ENCODE measurements at regions not wholly inside any gene's neighbourhood (a gene's known extent, or its start where the extent isn't known, plus 50 kb on each side); places are given as distances from the start of the nearest gene placed in this dataset.

- no peak overlapping the region for H3K9ac ChIP-seq (ENCODE audit: low read length)
- no peaks in the 10 kb centered on the region for H3K27me3 ChIP-seq (ENCODE audit: control insufficient read depth in 1 of 2, insufficient read depth in 1 of 2, low read length in 2 of 2)
- no peak overlapping the region for H3K18ac ChIP-seq (ENCODE audit: low read depth in 1 of 2, low read length in 2 of 2)
- no peak overlapping the region for H3K14ac ChIP-seq (ENCODE audit: low read length in 2 of 2)
- 86% methylated on average over 1 of the region's 1 CpG for WGBS
- H4K8ac ChIP-seq (ENCODE audit: low read length) = no peak overlapping the region
- H3K4me3 ChIP-seq (ENCODE audit: insufficient read depth in 1 of 2, low read depth in 1 of 2, low read length in 2 of 2) = no peak overlapping the region
- H3K4me2 ChIP-seq (ENCODE audit: low read length, poor library complexity, severe bottlenecking) = no peak overlapping the region
- H3K4me1 ChIP-seq (ENCODE audit: control insufficient read depth, insufficient read depth, low read depth, low read length) = no peaks in the 10 kb centered on the region
- H2AK5ac ChIP-seq (ENCODE audit: low read length, severe bottlenecking) = no peak overlapping the region
- DNase-seq = no peak
- H3K9me3 ChIP-seq (ENCODE audit: control insufficient read depth, low read length) = peaks cover 8% of the 10 kb centered on the region
- no peak overlapping the region for H4K91ac ChIP-seq (ENCODE audit: low read length)
- no peak overlapping the region for H2AFZ ChIP-seq (ENCODE audit: low read depth, low read length)
- no peaks in the 10 kb centered on the region for H3K36me3 ChIP-seq (ENCODE audit: control insufficient read depth in 1 of 2, insufficient read depth in 2 of 2, low read depth in 1 of 2, low read length in 2 of 2)
- H3K23ac ChIP-seq (ENCODE audit: low read length in 2 of 2) = no peak overlapping the region
- H3K4ac ChIP-seq (ENCODE audit: low read depth in 1 of 2, low read length in 2 of 2) = no peak overlapping the region
- no peak overlapping the region for H2BK12ac ChIP-seq (ENCODE audit: low read length in 2 of 2)
- H2BK15ac ChIP-seq (ENCODE audit: low read depth, poor library complexity, severe bottlenecking) = no peak overlapping the region
- H2BK120ac ChIP-seq (ENCODE audit: low read depth, low read length) = no peak overlapping the region
- no peak overlapping the region for H3K27ac ChIP-seq (ENCODE audit: low read length, poor library complexity, severe bottlenecking)
- no peak overlapping the region for H2BK5ac ChIP-seq (ENCODE audit: low read depth, low read length, poor library complexity, severe bottlenecking)
- H3K79me1 ChIP-seq (replicated peaks; ENCODE audit: low read length, poor library complexity, severe bottlenecking) = no peaks in the 10 kb centered on the region
These were observed 89.9 kb downstream of the SPCS3 start for GRCh38 chr4:176409627-176410026.

DNA sequence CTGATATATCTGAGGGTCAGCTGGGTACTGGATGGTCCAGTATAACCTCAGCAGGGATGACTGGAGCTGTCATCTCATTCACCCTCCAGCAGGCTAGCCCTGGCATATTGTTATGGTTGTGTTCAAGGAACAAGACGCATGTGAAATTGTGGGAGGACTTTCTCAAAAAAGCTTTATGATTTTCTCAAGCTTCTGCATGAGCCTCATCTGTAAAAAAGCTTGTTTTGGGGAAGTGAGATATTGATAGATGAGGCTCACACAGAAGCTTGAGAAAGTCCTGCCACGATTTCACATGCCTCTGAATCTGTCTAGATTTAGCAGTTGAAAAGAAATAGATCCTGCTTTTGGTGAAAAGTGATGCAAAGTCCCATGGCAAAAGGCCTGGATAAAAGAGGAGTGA, 93.4 kb downstream of the SPCS3 start:
- Histone ChIP-seq H3K4me3 (ENCODE audit: insufficient read depth in 1 of 2, low read depth in 1 of 2, low read length in 2 of 2) (no peak overlapping the region), H3K18ac (ENCODE audit: low read depth in 1 of 2, low read length in 2 of 2) (no peak overlapping the region), H3K4me2 (ENCODE audit: low read length, poor library complexity, severe bottlenecking) (no peak overlapping the region), H2BK5ac (ENCODE audit: low read depth, low read length, poor library complexity, severe bottlenecking) (no peak overlapping the region), H3K23ac (ENCODE audit: low read length in 2 of 2) (no peak overlapping the region), H3K79me1 (replicated peaks; ENCODE audit: low read length, poor library complexity, severe bottlenecking) (no peaks in the 10 kb centered on the region), H3K9ac (ENCODE audit: low read length) (no peak overlapping the region), H2AK5ac (ENCODE audit: low read length, severe bottlenecking) (no peak overlapping the region), H3K4ac (ENCODE audit: low read depth in 1 of 2, low read length in 2 of 2) (no peak overlapping the region), H4K8ac (ENCODE audit: low read length) (no peak overlapping the region), H2BK15ac (ENCODE audit: low read depth, poor library complexity, severe bottlenecking) (no peak overlapping the region), H2BK12ac (ENCODE audit: low read length in 2 of 2) (no peak overlapping the region), H2BK120ac (ENCODE audit: low read depth, low read length) (no peak overlapping the region), H3K14ac (ENCODE audit: low read length in 2 of 2) (no peak overlapping the region), H3K27me3 (ENCODE audit: control insufficient read depth in 1 of 2, insufficient read depth in 1 of 2, low read length in 2 of 2) (no peaks in the 10 kb centered on the region), H3K36me3 (ENCODE audit: control insufficient read depth in 1 of 2, insufficient read depth in 2 of 2, low read depth in 1 of 2, low read length in 2 of 2) (no peaks in the 10 kb centered on the region), H3K27ac (ENCODE audit: low read length, poor library complexity, severe bottlenecking) (no peak overlapping the region), H3K4me1 (ENCODE audit: control insufficient read depth, insufficient read depth, low read depth, low read length) (no peaks in the 10 kb centered on the region), H4K91ac (ENCODE audit: low read length) (no peak overlapping the region), H2AFZ (ENCODE audit: low read depth, low read length) (no peak overlapping the region), H3K9me3 (ENCODE audit: control insufficient read depth, low read length) (peaks cover 8% of the 10 kb centered on the region)
- no peak for DNase-seq
- WGBS = 81% methylated on average over 2 of the region's 2 CpGs

- no peaks in the 10 kb centered on the region for H3K36me3 ChIP-seq (ENCODE audit: control insufficient read depth in 1 of 2, insufficient read depth in 2 of 2, low read depth in 1 of 2, low read length in 2 of 2)
- no CpG with 5 or more reads among the region's 1 CpG for WGBS
- H3K4me2 ChIP-seq (ENCODE audit: low read length, poor library complexity, severe bottlenecking) = no peak overlapping the region
- no peak overlapping the region for H2BK15ac ChIP-seq (ENCODE audit: low read depth, poor library complexity, severe bottlenecking)
- no peak for DNase-seq
- no peak overlapping the region for H2BK5ac ChIP-seq (ENCODE audit: low read depth, low read length, poor library complexity, severe bottlenecking)
- no peak overlapping the region for H2AFZ ChIP-seq (ENCODE audit: low read depth, low read length)
- no peak overlapping the region for H3K23ac ChIP-seq (ENCODE audit: low read length in 2 of 2)
- H3K4me1 ChIP-seq (ENCODE audit: control insufficient read depth, insufficient read depth, low read depth, low read length) = no peaks in the 10 kb centered on the region
- H2AK5ac ChIP-seq (ENCODE audit: low read length, severe bottlenecking) = no peak overlapping the region
- H3K4me3 ChIP-seq (ENCODE audit: insufficient read depth in 1 of 2, low read depth in 1 of 2, low read length in 2 of 2) = no peak overlapping the region
- H3K14ac ChIP-seq (ENCODE audit: low read length in 2 of 2) = no peak overlapping the region
- no peaks in the 10 kb centered on the region for H3K79me1 ChIP-seq (replicated peaks; ENCODE audit: low read length, poor library complexity, severe bottlenecking)
- H3K9ac ChIP-seq (ENCODE audit: low read length) = no peak overlapping the region
- H2BK120ac ChIP-seq (ENCODE audit: low read depth, low read length) = no peak overlapping the region
- H4K8ac ChIP-seq (ENCODE audit: low read length) = no peak overlapping the region
- no peaks in the 10 kb centered on the region for H3K9me3 ChIP-seq (ENCODE audit: control insufficient read depth, low read length)
- no peaks in the 10 kb centered on the region for H3K27me3 ChIP-seq (ENCODE audit: control insufficient read depth in 1 of 2, insufficient read depth in 1 of 2, low read length in 2 of 2)
- no peak overlapping the region for H4K91ac ChIP-seq (ENCODE audit: low read length)
- no peak overlapping the region for H3K27ac ChIP-seq (ENCODE audit: low read length, poor library complexity, severe bottlenecking)
- no peak overlapping the region for H2BK12ac ChIP-seq (ENCODE audit: low read length in 2 of 2)
- H3K4ac ChIP-seq (ENCODE audit: low read depth in 1 of 2, low read length in 2 of 2) = no peak overlapping the region
- no peak overlapping the region for H3K18ac ChIP-seq (ENCODE audit: low read depth in 1 of 2, low read length in 2 of 2)
These were observed 102.2 kb downstream of the SPCS3 start for GRCh38 chr4:176422001-176422400.

- no peak for DNase-seq
- Histone ChIP-seq H3K9me3 (ENCODE audit: control insufficient read depth, low read length) (no peaks in the 10 kb centered on the region), H3K4me2 (ENCODE audit: low read length, poor library complexity, severe bottlenecking) (no peak overlapping the region), H3K4me1 (ENCODE audit: control insufficient read depth, insufficient read depth, low read depth, low read length) (no peaks in the 10 kb centered on the region), H3K27me3 (ENCODE audit: control insufficient read depth in 1 of 2, insufficient read depth in 1 of 2, low read length in 2 of 2) (no peaks in the 10 kb centered on the region), H2BK120ac (ENCODE audit: low read depth, low read length) (no peak overlapping the region), H2AK5ac (ENCODE audit: low read length, severe bottlenecking) (no peak overlapping the region), H2AFZ (ENCODE audit: low read depth, low read length) (no peak overlapping the region), H3K27ac (ENCODE audit: low read length, poor library complexity, severe bottlenecking) (no peak overlapping the region), H3K4ac (ENCODE audit: low read depth in 1 of 2, low read length in 2 of 2) (no peak overlapping the region), H3K79me1 (replicated peaks; ENCODE audit: low read length, poor library complexity, severe bottlenecking) (no peaks in the 10 kb centered on the region), H4K8ac (ENCODE audit: low read length) (no peak overlapping the region), H3K9ac (ENCODE audit: low read length) (no peak overlapping the region), H3K14ac (ENCODE audit: low read length in 2 of 2) (no peak overlapping the region), H3K4me3 (ENCODE audit: insufficient read depth in 1 of 2, low read depth in 1 of 2, low read length in 2 of 2) (no peak overlapping the region), H3K23ac (ENCODE audit: low read length in 2 of 2) (no peak overlapping the region), H3K36me3 (ENCODE audit: control insufficient read depth in 1 of 2, insufficient read depth in 2 of 2, low read depth in 1 of 2, low read length in 2 of 2) (no peaks in the 10 kb centered on the region), H2BK15ac (ENCODE audit: low read depth, poor library complexity, severe bottlenecking) (no peak overlapping the region), H2BK5ac (ENCODE audit: low read depth, low read length, poor library complexity, severe bottlenecking) (no peak overlapping the region), H4K91ac (ENCODE audit: low read length) (no peak overlapping the region), H3K18ac (ENCODE audit: low read depth in 1 of 2, low read length in 2 of 2) (no peak overlapping the region), H2BK12ac (ENCODE audit: low read length in 2 of 2) (no peak overlapping the region)
- WGBS = 84% methylated on average over 4 of the region's 4 CpGs
These were observed 102.7 kb downstream of the SPCS3 start for GRCh38 chr4:176422511-176422910.

Data from mesenchymal stem cell (in vitro differentiated cells and primary cell).